ENCODE measurements at regions not wholly inside any gene's neighbourhood (a gene's known extent, or its start where the extent isn't known, plus 50 kb on each side); places are given as distances from the start of the nearest gene placed in this dataset.

- Histone ChIP-seq H3K36me3 (no peaks in the 10 kb centered on the region), H3K4me1 (no peaks in the 10 kb centered on the region), H3K27me3 (ENCODE audit: low read depth) (no peaks in the 10 kb centered on the region), H3K27ac (no peak overlapping the region), H3K9me3 (no peaks in the 10 kb centered on the region), H3K4me3 (no peak overlapping the region)
- DNase-seq, result no peak
- no peak for ATAC-seq
- intact Hi-C loops (cut with DNase I), result no loop called here
- no peak for TF ChIP-seq CTCF (IDR thresholded peaks at IDR 0.05)
These were observed 649.4 kb upstream of the KIRREL3 start for GRCh38 chr11:127649958-127650357.

GRCh38 chr11:127649071-127649470, 648.5 kb upstream of the KIRREL3 start:
- intact Hi-C loops (cut with DNase I), result no loop called here
- TF ChIP-seq CTCF (IDR thresholded peaks at IDR 0.05), result no peak
- Histone ChIP-seq H3K27me3 (ENCODE audit: low read depth) (no peaks in the 10 kb centered on the region), H3K27ac (no peak overlapping the region), H3K36me3 (no peaks in the 10 kb centered on the region), H3K4me3 (no peak overlapping the region), H3K9me3 (no peaks in the 10 kb centered on the region), H3K4me1 (no peaks in the 10 kb centered on the region)
- ATAC-seq (no peak), DNase-seq (no peak)

DNA sequence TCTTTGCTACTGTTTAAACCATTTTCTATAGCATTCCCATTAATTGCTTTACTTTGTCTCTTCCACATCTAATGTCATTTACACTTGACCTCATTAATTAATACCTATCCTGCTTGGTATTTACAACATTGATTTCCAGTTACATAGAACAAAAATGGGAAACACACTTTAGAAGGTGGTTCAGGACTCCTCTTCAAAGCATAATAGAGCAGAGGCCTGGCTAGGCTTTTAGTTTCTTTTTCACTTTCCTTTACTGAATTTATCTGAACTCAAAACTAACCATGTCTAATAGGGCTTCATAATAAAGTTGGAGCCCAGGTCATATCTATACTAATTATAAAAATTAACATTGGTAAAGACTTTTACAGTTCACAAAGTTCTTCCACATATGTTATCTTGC, 648.0 kb upstream of the KIRREL3 start:
- intact Hi-C loops (cut with DNase I), result no loop called here
- Histone ChIP-seq H3K36me3 (no peaks in the 10 kb centered on the region), H3K9me3 (no peaks in the 10 kb centered on the region), H3K27me3 (ENCODE audit: low read depth) (no peaks in the 10 kb centered on the region), H3K4me1 (no peaks in the 10 kb centered on the region), H3K27ac (no peak overlapping the region), H3K4me3 (no peak overlapping the region)
- ATAC-seq (no peak), DNase-seq (no peak)
- no peak for TF ChIP-seq CTCF (IDR thresholded peaks at IDR 0.05)

- no peak overlapping the region for H3K4me3 ChIP-seq
- DNase-seq (no peak), ATAC-seq (no peak)
- intact Hi-C loops (cut with DNase I), result no loop called here
- H3K9me3 ChIP-seq, result no peaks in the 10 kb centered on the region
- no peak for TF ChIP-seq CTCF (IDR thresholded peaks at IDR 0.05)
- no peak overlapping the region for H3K27ac ChIP-seq
- no peaks in the 10 kb centered on the region for H3K27me3 ChIP-seq (ENCODE audit: low read depth)
- no peaks in the 10 kb centered on the region for H3K36me3 ChIP-seq
- no peaks in the 10 kb centered on the region for H3K4me1 ChIP-seq
These were observed 643.8 kb upstream of the KIRREL3 start for GRCh38 chr11:127644366-127644765.

DNA sequence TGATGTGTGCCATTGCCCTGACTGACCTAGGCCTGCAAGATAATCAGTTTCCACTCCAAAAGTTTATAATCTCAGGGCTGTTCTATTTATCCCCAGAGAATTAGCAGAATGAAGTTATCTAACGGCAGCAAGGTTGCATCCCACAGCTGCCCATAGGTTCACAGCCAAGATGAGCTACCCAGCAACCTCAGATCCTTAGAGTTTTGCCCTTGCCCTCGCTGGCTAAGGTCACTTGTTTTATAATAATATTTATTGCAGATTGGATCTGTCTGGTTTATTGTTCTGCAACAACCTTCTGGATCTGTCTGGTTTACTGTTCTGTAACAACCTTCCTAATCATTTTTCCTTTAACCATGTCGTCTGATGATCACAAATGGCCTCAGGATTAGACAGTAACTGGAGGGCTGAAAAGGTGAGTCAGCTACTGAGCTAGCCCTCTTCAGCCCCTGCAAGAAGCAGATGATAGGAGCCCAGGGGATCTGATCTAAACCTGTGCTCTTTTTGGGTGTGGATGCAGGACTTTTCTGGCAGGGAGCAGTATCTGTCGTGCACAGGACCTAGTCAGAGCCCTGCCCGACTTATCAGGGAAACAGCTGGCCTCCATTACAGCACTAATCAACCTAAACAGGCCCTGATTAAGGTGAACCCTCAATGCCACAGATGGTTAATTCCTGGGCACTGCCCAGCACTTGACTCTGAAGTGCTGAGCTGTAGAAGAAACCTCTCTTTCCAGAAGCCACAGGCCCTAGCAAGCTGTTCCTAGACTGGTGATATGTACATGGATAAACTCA, 642.9 kb upstream of the KIRREL3 start:
- DNase-seq, result no peak
- Histone ChIP-seq H3K4me3 (no peak overlapping the region), H3K27ac (no peak overlapping the region), H3K27me3 (ENCODE audit: low read depth) (no peaks in the 10 kb centered on the region), H3K4me1 (no peaks in the 10 kb centered on the region), H3K9me3 (no peaks in the 10 kb centered on the region), H3K36me3 (no peaks in the 10 kb centered on the region)
- intact Hi-C loops (cut with DNase I), result no loop called here
- ATAC-seq, result no peak
- no peak for TF ChIP-seq CTCF (IDR thresholded peaks at IDR 0.05)

Measured in lower lobe of right lung (tissue), 2 donors.